NCI-H510A treated with DMSO at 0.1 percent for 48 hours (cell line): ENCODE measurements at regions not wholly inside any gene's neighbourhood (a gene's known extent, or its start where the extent isn't known, plus 50 kb on each side); places are given as distances from the start of the nearest gene placed in this dataset.
"Not testable (repeated sequence)": the region's sequence is repeated elsewhere in the genome, so short reads cannot be mapped to it uniquely, and the experiment has no call there.

ENCODE experiments used
- DNase-seq: peaks from one replicate; lab custom pipeline; 2025; lab: John Stamatoyannopoulos, UW

DNA sequence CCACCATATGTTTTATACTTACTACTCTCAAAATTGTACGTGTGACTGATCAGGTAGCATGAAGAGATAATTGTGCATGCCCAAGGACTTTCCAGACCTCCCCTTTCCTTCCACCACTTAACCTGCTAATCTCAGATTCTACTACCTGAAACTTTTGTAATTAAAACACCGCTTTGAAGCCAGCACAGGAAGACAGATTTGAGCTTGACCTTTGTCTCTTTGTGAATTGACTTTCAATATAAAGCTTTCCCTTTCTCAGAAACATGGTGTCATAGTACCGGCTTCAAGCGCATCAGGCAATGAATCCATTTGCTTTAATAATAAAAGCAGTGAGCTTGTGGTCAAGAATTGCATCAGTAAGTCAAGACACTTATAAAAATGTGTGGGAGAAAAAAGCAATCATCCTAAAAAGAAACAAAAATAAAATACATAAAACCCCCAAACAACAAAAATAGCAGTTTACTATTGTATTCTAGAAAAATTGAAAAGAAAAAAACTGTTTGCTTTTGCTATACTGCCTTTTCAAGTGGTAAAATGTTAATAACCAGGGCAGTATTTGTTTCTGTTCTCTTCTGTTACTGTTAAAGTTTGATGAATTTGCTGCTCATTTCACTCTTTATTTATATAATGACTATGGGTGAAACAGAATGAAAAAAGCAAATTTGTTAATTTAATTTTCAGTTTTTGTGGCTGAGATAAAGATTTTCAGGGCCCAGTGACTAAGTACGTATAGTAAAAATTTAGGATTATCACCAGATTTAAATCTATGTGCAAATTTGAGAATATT, 2075.3 kb downstream of the PCDH9 start:
- no peak for DNase-seq

DNA sequence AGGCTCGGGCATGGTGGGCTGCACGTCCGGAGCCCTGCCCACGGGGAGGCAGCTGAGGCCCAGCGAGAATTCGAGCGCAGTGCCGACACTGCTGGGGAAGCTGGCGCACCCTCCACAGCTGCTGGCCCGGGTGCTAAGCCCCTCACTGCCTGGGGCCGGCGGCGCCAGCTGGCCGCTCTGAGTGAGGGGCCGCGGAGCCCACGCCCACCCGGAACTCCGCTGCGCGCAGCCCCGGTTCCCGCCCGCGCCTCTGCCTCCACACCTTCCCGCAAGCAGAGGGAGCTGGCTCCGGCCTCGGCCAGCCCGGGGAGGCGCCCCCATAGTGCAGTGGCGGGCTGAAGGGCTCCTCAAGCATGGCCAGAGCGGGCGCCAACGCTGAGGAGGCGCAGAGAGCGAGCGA, 2080.4 kb downstream of the PCDH9 start:
- no peak for DNase-seq

DNA sequence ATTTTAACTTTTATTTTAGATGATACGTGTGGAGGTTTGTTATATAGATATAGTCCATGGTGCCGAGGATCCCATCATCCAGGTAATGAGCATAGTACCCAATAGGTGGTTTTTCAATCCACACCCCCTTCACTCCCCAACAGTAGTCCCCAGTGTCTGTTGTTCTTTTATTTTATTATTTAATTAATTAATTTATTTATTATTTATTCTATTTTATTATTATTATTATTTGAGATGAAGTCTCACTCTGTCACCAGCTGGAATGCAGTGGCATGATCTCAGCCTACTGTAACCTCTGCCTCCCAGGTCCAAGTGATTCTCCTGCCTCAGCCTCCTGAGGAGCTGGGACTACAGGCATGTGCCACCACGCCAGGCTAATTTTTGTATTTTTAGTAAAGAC, 2086.2 kb downstream of the PCDH9 start:
- no peak for DNase-seq

DNA sequence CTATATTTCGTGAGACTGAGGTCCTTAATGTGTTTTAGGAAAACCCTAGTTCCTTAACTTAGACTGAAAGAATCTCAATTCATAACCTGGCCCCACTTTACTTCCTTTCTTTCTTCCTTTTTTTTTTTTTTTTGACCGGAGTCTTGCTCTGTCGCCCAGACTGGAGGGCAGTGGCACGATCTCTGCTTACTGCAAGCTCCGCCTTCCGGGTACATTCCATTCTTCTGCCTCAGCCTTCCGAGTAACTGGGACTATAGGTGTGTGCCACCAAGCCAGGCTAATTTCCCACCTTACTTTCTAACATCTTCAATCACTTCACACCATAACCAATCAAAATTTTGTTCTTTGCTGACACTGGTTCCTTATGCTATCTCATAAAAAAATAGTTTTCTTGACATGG, 2097.0 kb downstream of the PCDH9 start:
- no peak for DNase-seq

- no peak for DNase-seq
Observed at GRCh38 chr13:65125236-65125635, 2104.9 kb downstream of the PCDH9 start.

GRCh38 chr13:65112531-65112941, 2117.6 kb downstream of the PCDH9 start:
- no peak for DNase-seq

DNA sequence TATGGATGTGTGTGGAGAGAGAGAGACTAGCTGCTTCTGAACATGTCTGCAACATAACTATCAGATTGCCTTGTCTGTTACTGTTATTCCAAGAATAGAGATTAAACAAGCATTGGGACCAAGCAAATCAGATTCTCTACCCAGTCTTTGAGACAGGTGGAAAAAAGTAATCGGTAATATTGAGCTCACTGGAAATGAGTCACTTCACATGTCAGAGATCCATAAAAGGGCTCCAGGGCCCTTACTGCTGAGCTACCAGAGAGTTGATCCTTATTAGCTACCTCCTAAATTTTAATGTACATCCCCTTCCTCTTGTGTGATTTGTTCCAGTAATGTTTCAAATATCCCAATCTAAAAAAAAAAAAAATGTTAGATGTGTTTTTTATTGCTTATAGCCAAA, 2118.0 kb downstream of the PCDH9 start:
- no peak for DNase-seq

DNA sequence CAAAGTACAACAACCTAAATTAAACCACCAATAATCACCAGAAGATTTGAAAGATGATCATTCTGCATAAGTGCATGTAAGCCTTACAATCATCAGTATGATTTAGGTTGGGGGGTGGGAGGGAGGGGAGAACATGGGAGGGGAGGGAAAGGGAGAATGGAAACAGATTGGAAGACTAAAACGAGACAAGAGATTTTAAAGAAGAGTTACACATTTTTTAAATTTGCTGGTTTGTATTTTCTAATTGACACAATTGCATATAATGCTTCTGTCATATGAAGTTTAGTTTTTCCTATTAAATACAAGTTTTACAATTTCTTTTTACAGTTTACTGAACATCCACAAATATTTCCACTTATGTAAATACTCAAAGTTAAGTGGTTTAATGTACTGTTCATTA, 2118.9 kb downstream of the PCDH9 start:
- DNase-seq = no peak

GRCh38 chr13:65104436-65104835, 2125.7 kb downstream of the PCDH9 start:
- not testable (repeated sequence) for DNase-seq

DNA sequence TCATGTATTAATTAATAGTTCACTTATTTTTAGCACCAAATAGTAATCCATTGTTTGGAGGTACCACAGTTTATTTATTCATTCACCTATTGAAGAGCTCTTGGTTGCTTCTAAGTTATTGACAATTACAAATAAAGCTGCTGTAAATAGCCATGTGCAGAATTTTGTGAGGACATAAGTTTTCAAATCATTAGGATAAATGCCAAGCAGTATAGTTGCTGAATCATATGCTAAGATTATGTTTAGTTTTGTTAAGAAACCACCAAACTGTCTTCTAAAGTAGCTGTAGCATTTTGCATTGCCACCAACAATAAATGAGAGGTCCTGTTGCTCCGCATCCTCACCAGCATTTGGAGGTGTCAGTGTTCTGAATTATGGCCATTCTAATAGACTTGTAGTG, 2126.8 kb downstream of the PCDH9 start:
- no peak for DNase-seq

DNA sequence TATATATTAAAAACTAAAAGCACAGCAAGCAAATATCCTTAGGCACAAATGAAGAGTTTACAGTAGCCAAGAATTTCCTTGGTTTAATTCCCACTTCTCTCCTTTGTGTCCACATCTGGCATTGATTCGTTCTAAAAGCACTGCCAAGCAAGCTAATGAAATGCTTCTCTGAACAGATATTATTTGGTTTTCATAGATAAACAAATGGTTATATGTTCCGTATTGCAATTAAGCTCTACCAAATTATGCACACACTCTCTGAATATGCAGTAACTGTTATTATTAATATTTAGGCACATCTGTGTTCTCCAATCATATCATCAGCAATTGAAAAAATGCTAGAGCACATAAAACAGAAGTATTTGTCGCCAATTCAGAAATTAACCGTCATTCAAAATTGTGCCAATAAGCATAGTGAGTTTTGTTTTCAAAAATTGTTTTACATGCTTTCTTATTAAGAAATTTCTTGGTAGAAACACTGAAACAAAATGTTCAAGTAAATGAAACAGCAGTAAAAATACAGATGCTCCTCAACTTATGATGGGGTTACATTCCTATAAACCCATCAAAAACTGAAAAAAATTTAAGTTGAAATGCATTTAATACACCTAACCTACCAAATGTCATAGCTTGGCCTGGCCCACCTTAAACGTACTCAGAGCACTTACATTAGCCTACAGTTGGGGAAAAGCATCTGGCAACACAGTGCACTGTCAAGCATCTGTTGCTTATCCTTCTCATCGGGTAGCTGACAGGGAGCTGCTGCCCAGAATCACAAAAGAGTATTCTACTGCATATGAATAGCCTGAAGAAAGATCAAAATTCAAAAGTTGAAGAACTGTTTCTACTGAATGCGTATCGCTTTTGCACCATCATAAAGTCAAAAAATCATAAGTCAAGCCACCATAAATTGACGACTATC, 2134.7 kb downstream of the PCDH9 start:
- DNase-seq = no peak

DNA sequence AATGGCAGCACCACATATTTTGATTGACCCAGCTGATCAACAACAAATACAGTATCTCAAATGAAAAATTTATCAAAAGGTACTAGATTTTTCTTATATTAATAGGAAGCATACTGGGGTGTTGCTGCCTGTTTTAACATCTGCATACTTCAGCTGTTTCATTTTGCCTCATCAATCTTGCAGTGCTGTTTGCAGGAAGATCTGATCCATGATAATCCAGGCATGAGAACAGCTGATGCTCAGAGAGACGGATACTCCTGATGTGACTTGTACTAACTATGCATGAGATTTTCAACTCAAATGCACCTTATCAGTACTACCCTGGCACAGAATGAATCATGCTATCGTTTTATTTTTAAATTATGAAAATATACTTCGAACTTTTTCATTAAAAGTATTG, 2136.8 kb downstream of the PCDH9 start:
- no peak for DNase-seq

DNA sequence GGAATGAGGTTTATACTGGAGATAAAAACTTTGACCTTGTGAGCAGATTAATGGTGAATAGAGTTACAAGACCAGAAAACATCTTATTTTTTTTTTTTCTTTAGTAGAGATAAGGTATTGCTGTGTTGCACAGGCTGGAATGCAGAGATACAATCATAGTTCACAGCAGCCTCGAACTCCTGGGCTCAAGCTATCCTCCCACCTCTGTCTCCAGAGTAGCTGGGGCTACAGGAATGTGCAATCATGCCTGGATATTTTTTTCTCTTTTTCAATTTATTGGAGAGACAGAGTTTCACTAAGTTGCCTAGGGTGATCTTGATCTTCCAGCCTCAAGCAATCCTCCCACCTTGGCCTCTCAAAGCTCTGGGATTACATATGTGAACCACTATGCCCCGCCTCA, 2139.1 kb downstream of the PCDH9 start:
- no peak for DNase-seq

DNA sequence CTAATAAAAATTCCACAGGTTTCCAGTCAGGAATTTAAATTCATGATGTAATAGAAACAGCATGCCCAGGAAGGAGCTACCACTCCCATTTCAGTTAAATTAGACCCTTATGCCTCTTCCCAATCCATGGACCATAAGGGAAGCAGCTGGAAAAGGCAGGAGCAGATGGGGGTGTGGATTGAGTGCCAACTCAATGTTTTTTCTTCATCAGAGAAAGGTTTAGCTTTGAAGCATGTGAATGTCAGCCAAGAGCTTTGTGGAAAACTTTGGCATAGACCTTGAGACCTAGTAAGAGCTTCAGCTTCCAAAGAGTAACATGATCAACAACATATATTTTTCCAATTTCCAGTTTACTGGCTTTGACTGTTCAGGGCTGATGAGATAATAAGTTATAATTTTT, 2139.9 kb downstream of the PCDH9 start:
- DNase-seq = no peak

- no peak for DNase-seq
Observed at GRCh38 chr13:65088906-65089305, 2141.2 kb downstream of the PCDH9 start.

- DNase-seq = no peak
Observed at GRCh38 chr13:65085977-65086376, 2144.2 kb downstream of the PCDH9 start.

DNA sequence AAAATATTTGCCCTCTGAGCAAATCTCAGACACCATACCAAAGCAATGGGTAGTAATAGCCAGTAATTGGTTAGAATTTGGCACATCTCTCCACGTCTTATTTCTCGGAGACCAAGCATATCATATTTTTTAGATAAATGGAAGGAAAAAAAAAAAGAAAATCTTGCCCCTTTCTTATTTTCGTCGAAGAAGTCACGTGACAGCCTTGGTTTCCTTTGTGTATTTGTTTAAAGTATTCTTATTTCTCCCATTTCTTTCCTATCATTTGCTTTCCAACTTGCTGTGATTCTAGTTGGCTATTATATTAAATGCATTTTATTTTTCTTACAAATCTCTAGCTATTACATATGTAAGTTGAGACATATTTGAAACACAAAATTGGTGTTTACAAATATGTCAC, 2155.9 kb downstream of the PCDH9 start:
- DNase-seq = no peak

- DNase-seq = no peak
Observed at GRCh38 chr13:65064967-65065366, 2165.2 kb downstream of the PCDH9 start.

- no peak for DNase-seq
Observed at GRCh38 chr13:65063753-65064152, 2166.4 kb downstream of the PCDH9 start.

DNA sequence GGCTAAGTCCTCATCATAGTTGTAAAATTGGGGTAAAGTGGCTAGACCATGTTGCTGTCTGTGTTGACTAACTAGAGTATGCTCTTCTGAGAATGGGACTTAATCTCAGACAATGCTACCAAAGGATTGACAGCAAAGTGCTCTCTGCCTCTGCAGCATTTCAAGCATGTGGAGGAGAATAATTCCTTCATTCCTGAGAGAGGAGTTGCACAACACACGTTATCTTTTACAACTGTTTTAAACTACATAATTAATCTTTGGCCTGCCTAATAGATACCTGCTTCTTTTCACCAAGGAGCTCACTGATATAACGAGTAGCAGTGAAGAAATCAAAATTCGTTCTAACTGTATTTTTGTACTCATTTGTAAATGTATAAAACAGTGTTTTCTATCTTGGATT, 2172.2 kb downstream of the PCDH9 start:
- no peak for DNase-seq

- DNase-seq = no peak
Observed at GRCh38 chr13:65054277-65054676, 2175.9 kb downstream of the PCDH9 start.

- no peak for DNase-seq
Observed at GRCh38 chr13:65036999-65037398, 2193.1 kb downstream of the PCDH9 start.

- DNase-seq = no peak
Observed at GRCh38 chr13:65035302-65035701, 2194.8 kb downstream of the PCDH9 start.
